B cell (primary cell): ENCODE measurements at regions not wholly inside any gene's neighbourhood (a gene's known extent, or its start where the extent isn't known, plus 50 kb on each side); places are given as distances from the start of the nearest gene placed in this dataset.

ENCODE experiments used
- ATAC-seq: fragments of 200-7000 bp; cut with Tn5 transposase; one replicate; pipeline ENCODE4 v1.10.0; 2021; ENCODE audit warnings: low read depth, mild to moderate bottlenecking, moderate number of reproducible peaks, moderate library complexity
- CTCF ChIA-PET: fragments of 350-600 bp; sonication (Branson Sonifier 250); formaldehyde crosslinking; loops from one replicate; lab custom pipeline; 2021; ENCODE audit warnings: antibody characterized with exemption, inconsistent platforms; lab: Charles Lee
- POLR2A ChIA-PET: fragments of 350-600 bp; sonication (Branson Sonifier 250); formaldehyde crosslinking; loops from one replicate; lab custom pipeline; 2021; ENCODE audit warnings: antibody characterized with exemption; lab: Charles Lee
- DNase-seq: peaks from one replicate; pipeline ENCODE4 v3.0.0; 2013
- H2AFZ ChIP-seq: 2 replicates; pipeline ENCODE4 v1.6.1; 2012; ENCODE audit warnings: mild to moderate bottlenecking, low read depth, low read length; ENCODE audit not compliant: insufficient read depth, poor library complexity, severe bottlenecking
- H3K27ac ChIP-seq, 2 donors: 1 replicate in 1 of 2; 2 replicates in 1 of 2; pipeline ENCODE4 v1.5.1; 2012 to 2013; ENCODE audit warnings: low read length in 2 of 2, mild to moderate bottlenecking in 2 of 2, moderate library complexity in 1 of 2
- H3K27me3 ChIP-seq, 4 experiments: fragments of 200-600 bp in 1 of 4; sonication (generic) in 1 of 4; replicated peaks in 1 of 4; 1 replicate in 2 of 4; 2 replicates in 2 of 4; pipeline versions ENCODE4 v1.6.1 to v1.7.0; 2013 to 2016; ENCODE audit warnings: low read length in 3 of 4, mild to moderate bottlenecking in 2 of 4, mixed read lengths in 1 of 4, moderate library complexity in 1 of 4; ENCODE audit not compliant: insufficient read depth in 4 of 4, control insufficient read depth in 3 of 4; ENCODE audit errors: control extremely low read depth in 1 of 4
- H3K36me3 ChIP-seq, 2 experiments: replicated peaks in 1 of 2; 1 replicate in 1 of 2; 2 replicates in 1 of 2; pipeline versions ENCODE4 v1.6.1 to v1.7.1; 2013; ENCODE audit warnings: low read length in 1 of 2; ENCODE audit not compliant: insufficient read depth in 2 of 2, control insufficient read depth in 1 of 2; ENCODE audit errors: control extremely low read depth in 1 of 2, extremely low read depth in 1 of 2
- H3K4me1 ChIP-seq, 2 donors: fragments of 200-600 bp in 1 of 2; sonication (generic) in 1 of 2; 1 replicate in 1 of 2; 2 replicates in 1 of 2; pipeline versions ENCODE4 v1.5.1 to v1.6.1; 2013 to 2017; ENCODE audit warnings: low read length in 2 of 2; ENCODE audit not compliant: control insufficient read depth in 2 of 2, insufficient read depth in 2 of 2
- H3K4me2 ChIP-seq: replicated peaks from 2 replicates; pipeline ENCODE3; 2012; ENCODE audit warnings: mild to moderate bottlenecking, low read depth, low read length; ENCODE audit not compliant: poor library complexity, severe bottlenecking
- H3K4me3 ChIP-seq, 5 experiments: fragments of 200-600 bp in 1 of 5; sonication (generic) in 1 of 5; 1 replicate in 3 of 5; 2 replicates in 2 of 5; pipeline versions ENCODE4 v1.5.1 to v1.7.0; 2011 to 2016; ENCODE audit warnings: low read length in 4 of 5, mild to moderate bottlenecking in 4 of 5, low read depth in 2 of 5, control low read depth in 1 of 5, moderate library complexity in 1 of 5; ENCODE audit not compliant: insufficient read depth in 1 of 5; ENCODE audit errors: control extremely low read depth in 1 of 5, extremely low read depth in 1 of 5
- H3K79me2 ChIP-seq: fragments of 200-600 bp; sonication (generic); one replicate; pipeline ENCODE4 v1.6.0; 2016; ENCODE audit warnings: low read length; ENCODE audit not compliant: control insufficient read depth, insufficient read depth
- H3K9ac ChIP-seq: fragments of 200-600 bp; sonication (generic); 2 replicates; pipeline ENCODE4 v1.6.1; 2017; ENCODE audit warnings: mild to moderate bottlenecking, low read length, moderate library complexity
- H3K9me3 ChIP-seq, 3 donors: one replicate each; pipeline versions ENCODE4 v1.6.1 to v1.7.1; 2013; ENCODE audit warnings: low read length in 2 of 3; ENCODE audit not compliant: control insufficient read depth in 2 of 3, insufficient read depth in 1 of 3; ENCODE audit errors: control extremely low read depth in 1 of 3
- H4K20me1 ChIP-seq: 2 replicates; pipeline ENCODE4 v1.6.0; 2012; ENCODE audit warnings: mild to moderate bottlenecking, low read length; ENCODE audit not compliant: insufficient read depth, control insufficient read depth, poor library complexity, severe bottlenecking
- H3K27ac Mint-ChIP-seq: one replicate; pipeline ENCODE4 v1.8.0; 2021; ENCODE audit warnings: mixed read lengths
- H3K27me3 Mint-ChIP-seq: one replicate; pipeline ENCODE4 v1.8.0; 2021; ENCODE audit warnings: mixed read lengths
- H3K4me1 Mint-ChIP-seq: one replicate; pipeline ENCODE4 v1.8.0; 2021; ENCODE audit warnings: mixed read lengths
- H3K4me3 Mint-ChIP-seq: one replicate; pipeline ENCODE4 v1.8.0; 2021; ENCODE audit warnings: mixed read lengths
- H3K9me3 Mint-ChIP-seq: one replicate; pipeline ENCODE4 v1.8.0; 2022; ENCODE audit warnings: mixed read lengths; ENCODE audit not compliant: insufficient read depth
- CTCF ChIP-seq: fragments of 200-600 bp; IDR thresholded peaks from one replicate; pipeline ENCODE4 v1.8.0; 2022; ENCODE audit warnings: antibody characterized with exemption, mild to moderate bottlenecking
- EZH2 ChIP-seq: IDR thresholded peaks from 2 replicates; pipeline ENCODE4 v1.6.1; 2012; ENCODE audit warnings: borderline replicate concordance, low read depth, mild to moderate bottlenecking, moderate library complexity, low read length; ENCODE audit not compliant: insufficient read depth, poor library complexity, severe bottlenecking
- WGBS: methylation state at CpG from one replicate; pipeline ENCODE4 v1.1.5; 2013; ENCODE audit warnings: missing lambda C conversion rate; ENCODE audit not compliant: insufficient coverage; 5-methylcytosine and 5-hydroxymethylcytosine counted together
- intact Hi-C: fragments of 100-400 bp; cut with micrococcal nuclease; formaldehyde crosslinking; loops from one replicate; pipeline ENCODE4 v1.10.0; 2022

- Mint-ChIP-seq H3K4me3 (no peak overlapping the region), H3K27ac (no peak overlapping the region), H3K9me3 (peaks cover 2% of the 10 kb centered on the region), H3K4me1 (no peaks in the 10 kb centered on the region), H3K27me3 (no peaks in the 10 kb centered on the region)
- no peak overlapping the region for H2AFZ ChIP-seq
- H3K27ac ChIP-seq, result no peak overlapping the region
- DNase-seq (no peak), ATAC-seq (no peak)
- no CpG with 5 or more reads among the region's 5 CpGs for WGBS
- H4K20me1 ChIP-seq, result no peaks in the 10 kb centered on the region
- H3K4me3 ChIP-seq, result no peak overlapping the region
- H3K27me3 ChIP-seq, result no peaks in the 10 kb centered on the region
- no peak for TF ChIP-seq EZH2
- no peak for TF ChIP-seq CTCF
- ChIA-PET POLR2A (no interaction called here), CTCF (no interaction called here)
- H3K9ac ChIP-seq, result no peak overlapping the region
- H3K4me1 ChIP-seq, result no peaks in the 10 kb centered on the region
- intact Hi-C loops, result no loop called here
- no peaks in the 10 kb centered on the region for H3K36me3 ChIP-seq
- H3K4me2 ChIP-seq, result no peak overlapping the region
- H3K79me2 ChIP-seq, result no peaks in the 10 kb centered on the region
- H3K9me3 ChIP-seq, result no peaks in the 10 kb centered on the region
Observed at GRCh38 chr9:16308645-16309044, 561.8 kb downstream of the BNC2 start.

GRCh38 chr9:16309082-16309468 is 561.4 kb downstream of the BNC2 start:
- Mint-ChIP-seq H3K27ac (no peak overlapping the region), H3K27me3 (no peaks in the 10 kb centered on the region), H3K4me3 (no peak overlapping the region), H3K9me3 (peaks cover 2% of the 10 kb centered on the region), H3K4me1 (no peaks in the 10 kb centered on the region)
- POLR2A ChIA-PET, result no interaction called here
- H3K9ac ChIP-seq, result no peak overlapping the region
- no peak for TF ChIP-seq CTCF
- TF ChIP-seq EZH2, result no peak
- CTCF ChIA-PET, result no interaction called here
- no peak overlapping the region for H2AFZ ChIP-seq
- no peaks in the 10 kb centered on the region for H3K4me1 ChIP-seq
- no peak for DNase-seq
- H3K79me2 ChIP-seq, result no peaks in the 10 kb centered on the region
- 87% methylated on average over 3 of the region's 5 CpGs for WGBS
- H3K4me3 ChIP-seq, result no peak overlapping the region
- no peaks in the 10 kb centered on the region for H4K20me1 ChIP-seq
- H3K4me2 ChIP-seq, result no peak overlapping the region
- intact Hi-C loops, result no loop called here
- H3K36me3 ChIP-seq, result no peaks in the 10 kb centered on the region
- H3K27ac ChIP-seq, result no peak overlapping the region
- H3K9me3 ChIP-seq, result no peaks in the 10 kb centered on the region
- no peak for ATAC-seq
- H3K27me3 ChIP-seq, result no peaks in the 10 kb centered on the region
